Trophoblast cell (in vitro differentiated cells and primary cell): ENCODE measurements at regions not wholly inside any gene's neighbourhood (a gene's known extent, or its start where the extent isn't known, plus 50 kb on each side); places are given as distances from the start of the nearest gene placed in this dataset.

Experiments used
- DNase-seq, 2 donors: peaks; one replicate each; pipeline ENCODE4 v3.0.0-alpha.2; 2016
- H2AFZ ChIP-seq: 2 replicates; pipeline ENCODE4 v1.6.1; 2013; ENCODE audit warnings: low read length, moderate library complexity, mild to moderate bottlenecking; ENCODE audit not compliant: insufficient read depth, poor library complexity
- H2AK5ac ChIP-seq: 2 replicates; pipeline ENCODE4 v1.6.1; 2013; ENCODE audit warnings: mild to moderate bottlenecking, low read length
- H2BK120ac ChIP-seq: 2 replicates; pipeline ENCODE4 v1.6.1; 2013; ENCODE audit warnings: low read length, mild to moderate bottlenecking, moderate library complexity; ENCODE audit not compliant: insufficient read depth, poor library complexity
- H2BK12ac ChIP-seq: 2 replicates; pipeline ENCODE4 v1.6.1; 2013; ENCODE audit warnings: mild to moderate bottlenecking, low read length, moderate library complexity
- H2BK5ac ChIP-seq: 2 replicates; pipeline ENCODE4 v1.6.1; 2013; ENCODE audit warnings: low read length, low read depth, moderate library complexity, mild to moderate bottlenecking; ENCODE audit not compliant: poor library complexity
- H3K14ac ChIP-seq: 2 replicates; pipeline ENCODE4 v1.6.1; 2013; ENCODE audit warnings: mild to moderate bottlenecking, low read length
- H3K18ac ChIP-seq: 2 replicates; pipeline ENCODE4 v1.6.1; 2013; ENCODE audit warnings: mild to moderate bottlenecking, low read length
- H3K23ac ChIP-seq: 2 replicates; pipeline ENCODE4 v1.6.1; 2013; ENCODE audit warnings: low read length
- H3K27ac ChIP-seq: 2 replicates; pipeline ENCODE4 v1.5.1; 2013; ENCODE audit warnings: low read depth, mild to moderate bottlenecking, inconsistent platforms, low read length, moderate library complexity
- H3K27me3 ChIP-seq: 2 replicates; pipeline ENCODE4 v1.6.1; 2013; ENCODE audit warnings: inconsistent platforms, mild to moderate bottlenecking, low read length, moderate library complexity; ENCODE audit not compliant: insufficient read depth
- H3K36me3 ChIP-seq, 2 experiments: 1 replicate in 1 of 2; 2 replicates in 1 of 2; pipeline ENCODE4 v1.6.1; 2013; ENCODE audit warnings: low read length in 2 of 2, mild to moderate bottlenecking in 2 of 2, moderate library complexity in 1 of 2; ENCODE audit not compliant: insufficient read depth in 2 of 2, control insufficient read depth in 1 of 2
- H3K4ac ChIP-seq: 2 replicates; pipeline ENCODE4 v1.6.1; 2013; ENCODE audit warnings: low read depth, mild to moderate bottlenecking, low read length, moderate library complexity
- H3K4me1 ChIP-seq, 2 experiments: 1 replicate in 1 of 2; 2 replicates in 1 of 2; pipeline ENCODE4 v1.6.1; 2013; ENCODE audit warnings: low read length in 2 of 2, mild to moderate bottlenecking in 2 of 2, moderate library complexity in 1 of 2; ENCODE audit not compliant: insufficient read depth in 2 of 2, control insufficient read depth in 1 of 2
- H3K4me2 ChIP-seq: 2 replicates; pipeline ENCODE4 v1.6.1; 2013; ENCODE audit warnings: inconsistent platforms, mild to moderate bottlenecking, low read length, moderate library complexity
- H3K4me3 ChIP-seq: 2 replicates; pipeline ENCODE4 v1.5.1; 2013; ENCODE audit warnings: mild to moderate bottlenecking, low read depth, low read length, inconsistent platforms
- H3K79me1 ChIP-seq: one replicate; pipeline ENCODE4 v1.6.1; 2013; ENCODE audit warnings: low read length
- H3K79me2 ChIP-seq: 2 replicates; pipeline ENCODE4 v1.6.1; 2013; ENCODE audit warnings: low read length, mild to moderate bottlenecking; ENCODE audit not compliant: control insufficient read depth, insufficient read depth, poor library complexity
- H3K9ac ChIP-seq: 2 replicates; pipeline ENCODE4 v1.6.1; 2013; ENCODE audit warnings: mild to moderate bottlenecking, low read length
- H3K9me3 ChIP-seq: 2 replicates; pipeline ENCODE4 v1.6.1; 2013; ENCODE audit warnings: low read depth, mild to moderate bottlenecking, control low read depth, inconsistent platforms, low read length; ENCODE audit not compliant: insufficient read depth
- H4K12ac ChIP-seq: 2 replicates; pipeline ENCODE4 v1.6.1; 2013; ENCODE audit warnings: low read depth, mild to moderate bottlenecking, low read length, moderate library complexity
- H4K8ac ChIP-seq: 2 replicates; pipeline ENCODE4 v1.6.1; 2013; ENCODE audit warnings: low read depth, mild to moderate bottlenecking, low read length, moderate library complexity
- H4K91ac ChIP-seq: one replicate; pipeline ENCODE4 v1.6.1; 2013; ENCODE audit warnings: low read depth, mild to moderate bottlenecking, low read length, moderate library complexity
- WGBS: extraction: QIAGEN DNeasy Blood & Tissue Kit; methylation state at CpG from one replicate; pipeline ENCODE4 v1.1.7; 2013; ENCODE audit warnings: missing lambda C conversion rate; ENCODE audit not compliant: insufficient read length, insufficient coverage; ENCODE audit errors: extremely low coverage; 5-methylcytosine and 5-hydroxymethylcytosine counted together

- Histone ChIP-seq H4K8ac (no peak overlapping the region), H3K9me3 (no peaks in the 10 kb centered on the region), H2BK12ac (no peak overlapping the region), H2BK5ac (no peak overlapping the region), H3K27me3 (no peaks in the 10 kb centered on the region), H3K9ac (no peak overlapping the region), H3K14ac (no peak overlapping the region), H2BK120ac (no peak overlapping the region), H3K4me2 (no peak overlapping the region), H3K4me1 (no peaks in the 10 kb centered on the region), H4K91ac (no peak overlapping the region), H3K36me3 (no peaks in the 10 kb centered on the region), H3K27ac (no peak overlapping the region), H3K79me2 (no peaks in the 10 kb centered on the region), H2AFZ (no peak overlapping the region), H4K12ac (no peak overlapping the region), H3K4me3 (no peak overlapping the region), H3K18ac (no peak overlapping the region), H3K4ac (no peak overlapping the region), H3K79me1 (no peaks in the 10 kb centered on the region), H3K23ac (no peak overlapping the region), H2AK5ac (no peak overlapping the region)
- no CpG with 5 or more reads among the region's 1 CpG for WGBS
- no peak for DNase-seq
These were observed 373.2 kb upstream of the MMS22L start for GRCh38 chr6:97656236-97656635.

- Histone ChIP-seq H4K91ac (no peak overlapping the region), H3K4me2 (no peak overlapping the region)
- WGBS, result no CpG with 5 or more reads among the region's 8 CpGs
These were observed 373.8 kb upstream of the MMS22L start for GRCh38 chr6:97656706-97657350.

GRCh38 chr6:97658090-97658489, 375.1 kb upstream of the MMS22L start:
- Histone ChIP-seq H3K9me3 (no peaks in the 10 kb centered on the region), H4K91ac (no peak overlapping the region), H2AK5ac (no peak overlapping the region), H3K18ac (no peak overlapping the region), H2BK120ac (no peak overlapping the region), H3K27me3 (no peaks in the 10 kb centered on the region), H2BK5ac (no peak overlapping the region), H3K79me1 (no peaks in the 10 kb centered on the region), H3K4me3 (no peak overlapping the region), H3K9ac (no peak overlapping the region), H3K14ac (no peak overlapping the region), H2BK12ac (no peak overlapping the region), H2AFZ (no peak overlapping the region), H4K12ac (no peak overlapping the region), H3K23ac (no peak overlapping the region), H4K8ac (no peak overlapping the region), H3K4ac (no peak overlapping the region), H3K79me2 (no peaks in the 10 kb centered on the region), H3K4me1 (no peaks in the 10 kb centered on the region), H3K27ac (no peak overlapping the region), H3K36me3 (no peaks in the 10 kb centered on the region), H3K4me2 (no peak overlapping the region)
- DNase-seq, result no peak
- WGBS, result no CpG with 5 or more reads among the region's 2 CpGs

More at GRCh38 chr6:97656706-97657350, 373.8 kb upstream of the MMS22L start:
- no peaks in the 10 kb centered on the region for H3K27me3 ChIP-seq
- no peak overlapping the region for H3K18ac ChIP-seq
- H2BK12ac ChIP-seq, result no peak overlapping the region
- no peak overlapping the region for H3K27ac ChIP-seq
- no peak overlapping the region for H3K4ac ChIP-seq
- no peak overlapping the region for H4K12ac ChIP-seq
- no peaks in the 10 kb centered on the region for H3K79me1 ChIP-seq
- no peaks in the 10 kb centered on the region for H3K79me2 ChIP-seq
- no peaks in the 10 kb centered on the region for H3K36me3 ChIP-seq
- no peaks in the 10 kb centered on the region for H3K9me3 ChIP-seq
- H2AK5ac ChIP-seq, result no peak overlapping the region
- H3K4me1 ChIP-seq, result no peaks in the 10 kb centered on the region
- no peak overlapping the region for H3K14ac ChIP-seq
- no peak overlapping the region for H2BK5ac ChIP-seq
- no peak for DNase-seq
- H3K23ac ChIP-seq, result no peak overlapping the region
- H2BK120ac ChIP-seq, result no peak overlapping the region
- no peak overlapping the region for H4K8ac ChIP-seq
- no peak overlapping the region for H3K9ac ChIP-seq
- H3K4me3 ChIP-seq, result no peak overlapping the region
- no peak overlapping the region for H2AFZ ChIP-seq

- H3K4me2 ChIP-seq, result no peak overlapping the region
- no peaks in the 10 kb centered on the region for H3K36me3 ChIP-seq
- H3K79me2 ChIP-seq, result no peaks in the 10 kb centered on the region
- H3K14ac ChIP-seq, result no peak overlapping the region
- no peak overlapping the region for H4K91ac ChIP-seq
- H2AFZ ChIP-seq, result no peak overlapping the region
- H3K4me3 ChIP-seq, result no peak overlapping the region
- H3K4me1 ChIP-seq, result no peaks in the 10 kb centered on the region
- H2BK120ac ChIP-seq, result no peak overlapping the region
- no peak overlapping the region for H3K23ac ChIP-seq
- H3K27ac ChIP-seq, result no peak overlapping the region
- H3K18ac ChIP-seq, result no peak overlapping the region
- H3K27me3 ChIP-seq, result no peaks in the 10 kb centered on the region
- no peaks in the 10 kb centered on the region for H3K9me3 ChIP-seq
- no peak overlapping the region for H2BK12ac ChIP-seq
- H4K12ac ChIP-seq, result no peak overlapping the region
- no peaks in the 10 kb centered on the region for H3K79me1 ChIP-seq
- no peak overlapping the region for H4K8ac ChIP-seq
- DNase-seq, result no peak
- H2AK5ac ChIP-seq, result no peak overlapping the region
- no peak overlapping the region for H2BK5ac ChIP-seq
- no peak overlapping the region for H3K4ac ChIP-seq
- H3K9ac ChIP-seq, result no peak overlapping the region
These were observed 380.2 kb upstream of the MMS22L start for GRCh38 chr6:97663252-97663651.
